22Rv1 (cell line): ENCODE measurements at regions not wholly inside any gene's neighbourhood (a gene's known extent, or its start where the extent isn't known, plus 50 kb on each side); places are given as distances from the start of the nearest gene placed in this dataset.

Experiments
- ZFX ChIP-seq: fragments of 450-650 bp; IDR thresholded peaks from 2 replicates; pipeline ENCODE4 v1.6.1; 2017; ENCODE audit warnings: antibody characterized with exemption, borderline replicate concordance
- TF ChIP-seq, protein P1 (sequence below): fragments of 450-650 bp; IDR thresholded peaks from 2 replicates; pipeline ENCODE4 v1.5.1; 2017; ENCODE audit warnings: mild to moderate bottlenecking

DNA sequence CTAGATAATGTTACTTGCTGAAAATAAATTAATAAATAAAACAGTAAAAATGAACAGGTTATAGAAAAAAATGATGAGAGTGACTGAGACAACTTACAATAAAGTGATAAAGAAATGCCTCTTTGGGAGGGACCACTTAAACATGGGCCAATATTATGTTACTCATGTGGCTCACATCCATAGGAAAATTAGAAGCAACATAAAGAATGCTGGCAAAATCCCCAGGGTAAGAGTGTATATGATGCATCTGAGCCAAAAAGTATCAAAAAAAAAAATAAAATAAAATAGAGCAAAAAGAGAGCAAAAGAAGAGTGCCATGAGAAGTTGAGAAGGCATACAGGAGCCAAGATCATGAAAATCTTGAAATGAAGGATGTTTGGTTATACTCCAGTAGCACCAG, 818.0 kb downstream of the LTN1 start:
- TF ChIP-seq, protein P1, sequence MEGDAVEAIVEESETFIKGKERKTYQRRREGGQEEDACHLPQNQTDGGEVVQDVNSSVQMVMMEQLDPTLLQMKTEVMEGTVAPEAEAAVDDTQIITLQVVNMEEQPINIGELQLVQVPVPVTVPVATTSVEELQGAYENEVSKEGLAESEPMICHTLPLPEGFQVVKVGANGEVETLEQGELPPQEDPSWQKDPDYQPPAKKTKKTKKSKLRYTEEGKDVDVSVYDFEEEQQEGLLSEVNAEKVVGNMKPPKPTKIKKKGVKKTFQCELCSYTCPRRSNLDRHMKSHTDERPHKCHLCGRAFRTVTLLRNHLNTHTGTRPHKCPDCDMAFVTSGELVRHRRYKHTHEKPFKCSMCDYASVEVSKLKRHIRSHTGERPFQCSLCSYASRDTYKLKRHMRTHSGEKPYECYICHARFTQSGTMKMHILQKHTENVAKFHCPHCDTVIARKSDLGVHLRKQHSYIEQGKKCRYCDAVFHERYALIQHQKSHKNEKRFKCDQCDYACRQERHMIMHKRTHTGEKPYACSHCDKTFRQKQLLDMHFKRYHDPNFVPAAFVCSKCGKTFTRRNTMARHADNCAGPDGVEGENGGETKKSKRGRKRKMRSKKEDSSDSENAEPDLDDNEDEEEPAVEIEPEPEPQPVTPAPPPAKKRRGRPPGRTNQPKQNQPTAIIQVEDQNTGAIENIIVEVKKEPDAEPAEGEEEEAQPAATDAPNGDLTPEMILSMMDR: no peak
- no peak for TF ChIP-seq ZFX
